BLaER1 treated with 17β-estradiol and CSF1 and Interleukin-3, amounts not matched to agents 10 nM and 100 nM (cell line): ENCODE measurements at regions not wholly inside any gene's neighbourhood (a gene's known extent, or its start where the extent isn't known, plus 50 kb on each side); places are given as distances from the start of the nearest gene placed in this dataset.
A peak's percentile ranks its signal among the peaks of the same experiment; 100 is the strongest.

Experiments used
- H3K27ac ChIP-seq, 11 experiments: shearing (Covaris generic); formaldehyde crosslinking; 2 replicates each; pipeline ENCODE4 v1.8.1; 2022
- H3K27me3 ChIP-seq, 11 experiments: shearing (Covaris generic); formaldehyde crosslinking; 2 replicates each; pipeline ENCODE4 v1.8.1; 2022
- H3K36me3 ChIP-seq, 11 experiments: shearing (Covaris generic); formaldehyde crosslinking; 2 replicates each; pipeline ENCODE4 v1.8.1; 2022
- H3K4me1 ChIP-seq, 10 experiments: shearing (Covaris generic); formaldehyde crosslinking; 2 replicates each; pipeline ENCODE4 v1.8.1; 2022
- H3K4me2 ChIP-seq, 11 experiments: shearing (Covaris generic); formaldehyde crosslinking; 2 replicates each; pipeline ENCODE4 v1.8.1; 2022
- H3K4me3 ChIP-seq, 10 experiments: shearing (Covaris generic); formaldehyde crosslinking; 2 replicates each; pipeline ENCODE4 v1.8.1; 2022
- H3K9ac ChIP-seq, 11 experiments: shearing (Covaris generic); formaldehyde crosslinking; 2 replicates each; pipeline ENCODE4 v1.8.1; 2022
- H3K9me3 ChIP-seq, 11 experiments: shearing (Covaris generic); formaldehyde crosslinking; replicated peaks in 1 of 11; 2 replicates each; pipeline ENCODE4 v1.8.1; 2022
- H4K20me1 ChIP-seq, 11 experiments: shearing (Covaris generic); formaldehyde crosslinking; 2 replicates each; pipeline ENCODE4 v1.8.1; 2022
- Cebpa-rat ChIP-seq, 11 experiments: shearing (Covaris generic); IDR thresholded peaks; 2 replicates each; pipeline ENCODE4 v1.8.1; 2022

DNA sequence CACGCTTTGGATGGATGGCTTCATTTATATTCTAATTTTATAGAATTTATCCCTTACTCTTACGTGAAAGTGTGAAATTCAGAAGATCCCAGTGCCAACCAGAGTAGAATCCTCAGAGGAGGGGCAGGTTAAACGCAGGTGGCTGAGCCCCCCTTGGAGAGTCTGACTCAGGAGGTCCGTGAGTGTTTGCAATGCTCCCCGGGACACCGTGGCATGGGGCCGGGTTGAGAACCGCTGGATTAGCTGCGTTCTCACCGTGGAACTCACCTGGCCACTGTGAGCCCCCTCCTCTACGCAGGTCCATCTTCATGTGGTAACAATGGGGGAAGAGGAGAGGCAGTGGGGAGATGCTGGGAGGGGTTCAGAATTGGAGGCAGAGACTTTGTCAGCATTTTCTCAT, 638.0 kb upstream of the MKI67 start:
- Histone ChIP-seq H3K36me3 (no peaks in the 10 kb centered on the region), H4K20me1 (no peaks in the 10 kb centered on the region), H3K27ac (no peak overlapping the region), H3K9ac (no peak overlapping the region), H3K9me3 (peaks cover 0 to 2% (median 0%) of the 10 kb centered on the region in 11 experiments; a peak in 1 of 22 replicates), H3K4me3 (no peak overlapping the region), H3K4me1 (peaks cover 0 to 4% (median 0%) of the 10 kb centered on the region in 10 experiments; a peak in 3 of 20 replicates), H3K4me2 (no peak overlapping the region), H3K27me3 (no peaks in the 10 kb centered on the region)
- no peak for TF ChIP-seq Cebpa-rat (IDR thresholded peaks at IDR 0.05)

GRCh38 chr10:128766915-128767314, 640.7 kb upstream of the MKI67 start:
- H3K27ac ChIP-seq, result no peak overlapping the region
- H3K4me2 ChIP-seq, result no peak overlapping the region
- H3K27me3 ChIP-seq, result no peaks in the 10 kb centered on the region
- no peak for TF ChIP-seq Cebpa-rat (IDR thresholded peaks at IDR 0.05)
- no peaks in the 10 kb centered on the region for H3K36me3 ChIP-seq
- H3K9ac ChIP-seq, result no peak overlapping the region
- no peaks in the 10 kb centered on the region for H4K20me1 ChIP-seq
- peaks cover 3 to 21% (median 15%) of the 10 kb centered on the region in 11 experiments for H3K9me3 ChIP-seq
- peaks cover 0 to 4% (median 0%) of the 10 kb centered on the region in 10 experiments; a peak in 3 of 20 replicates for H3K4me1 ChIP-seq
- H3K4me3 ChIP-seq, result no peak overlapping the region

- Histone ChIP-seq H3K4me1 (peaks cover 0 to 8% (median 3%) of the 10 kb centered on the region in 10 experiments; a peak in 14 of 20 replicates), H3K36me3 (no peaks in the 10 kb centered on the region), H3K9me3 (peaks cover 21 to 43% (median 36%) of the 10 kb centered on the region in 11 experiments), H3K27ac (no peak overlapping the region), H3K27me3 (no peaks in the 10 kb centered on the region), H3K4me3 (no peak overlapping the region), H4K20me1 (no peaks in the 10 kb centered on the region), H3K4me2 (no peak overlapping the region), H3K9ac (no peak overlapping the region)
- peak in 4 of 11 experiments; percentile 8 to 68 (median 46); a peak in 6 of 22 replicates for TF ChIP-seq Cebpa-rat (IDR thresholded peaks at IDR 0.05)
These were observed 648.8 kb upstream of the MKI67 start for GRCh38 chr10:128774979-128775378.

DNA sequence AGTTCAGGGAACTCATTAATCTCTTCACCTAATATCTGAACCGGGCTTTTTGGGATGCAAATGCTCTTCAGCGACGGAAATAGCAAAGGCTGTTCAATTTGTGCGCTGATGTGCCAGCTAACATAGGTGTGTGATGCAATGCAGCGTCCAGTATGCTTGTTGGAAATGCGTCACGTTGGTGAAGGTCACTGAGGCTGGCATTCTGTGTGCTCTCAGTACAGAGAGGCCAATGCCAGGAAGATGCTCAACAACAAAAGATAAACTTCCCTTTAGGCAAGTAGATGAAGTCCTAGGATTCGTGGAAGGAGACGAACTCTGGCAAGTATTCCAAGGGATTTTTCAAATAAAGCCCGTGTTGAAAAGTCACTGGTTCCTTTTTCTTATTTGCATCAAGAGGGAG, 649.5 kb upstream of the MKI67 start:
- Histone ChIP-seq H3K9me3 (peaks cover 21 to 37% (median 33%) of the 10 kb centered on the region in 11 experiments), H3K4me3 (no peak overlapping the region), H3K36me3 (no peaks in the 10 kb centered on the region), H4K20me1 (no peaks in the 10 kb centered on the region), H3K9ac (no peak overlapping the region), H3K27me3 (no peaks in the 10 kb centered on the region), H3K4me2 (no peak overlapping the region), H3K27ac (no peak overlapping the region), H3K4me1 (peaks cover 0 to 15% (median 11%) of the 10 kb centered on the region in 10 experiments; a peak in 17 of 20 replicates)
- TF ChIP-seq Cebpa-rat (IDR thresholded peaks at IDR 0.05), result no peak

GRCh38 chr10:128776673-128777252, 650.5 kb upstream of the MKI67 start:
- H4K20me1 ChIP-seq, result no peaks in the 10 kb centered on the region
- no peaks in the 10 kb centered on the region for H3K27me3 ChIP-seq
- H3K27ac ChIP-seq, result no peak overlapping the region
- H3K4me2 ChIP-seq, result no peak overlapping the region
- no peak for TF ChIP-seq Cebpa-rat (IDR thresholded peaks at IDR 0.05)
- H3K4me3 ChIP-seq, result no peak overlapping the region
- H3K4me1 ChIP-seq, result peaks cover 0 to 26% (median 21%) of the 10 kb centered on the region in 10 experiments; a peak in 17 of 20 replicates
- peaks cover 18 to 30% (median 25%) of the 10 kb centered on the region in 11 experiments for H3K9me3 ChIP-seq
- no peak overlapping the region for H3K9ac ChIP-seq
- H3K36me3 ChIP-seq, result no peaks in the 10 kb centered on the region

GRCh38 chr10:128777342-128777741, 651.1 kb upstream of the MKI67 start:
- H4K20me1 ChIP-seq, result no peaks in the 10 kb centered on the region
- H3K27me3 ChIP-seq, result no peaks in the 10 kb centered on the region
- H3K4me2 ChIP-seq, result no peak overlapping the region
- no peak overlapping the region for H3K4me3 ChIP-seq
- no peaks in the 10 kb centered on the region for H3K36me3 ChIP-seq
- H3K4me1 ChIP-seq, result peaks cover 0 to 31% (median 26%) of the 10 kb centered on the region in 10 experiments; a peak in 17 of 20 replicates
- TF ChIP-seq Cebpa-rat (IDR thresholded peaks at IDR 0.05), result no peak
- H3K9ac ChIP-seq, result no peak overlapping the region
- peaks cover 12 to 27% (median 19%) of the 10 kb centered on the region in 11 experiments for H3K9me3 ChIP-seq
- H3K27ac ChIP-seq, result no peak overlapping the region

GRCh38 chr10:128779416-128779815, 653.2 kb upstream of the MKI67 start:
- no peak overlapping the region for H3K4me3 ChIP-seq
- no peaks in the 10 kb centered on the region for H3K27me3 ChIP-seq
- H3K9ac ChIP-seq, result no peak overlapping the region
- no peaks in the 10 kb centered on the region for H4K20me1 ChIP-seq
- peak overlapping the region in 1 of 11 experiments; percentile 82; a peak in 3 of 22 replicates for H3K4me2 ChIP-seq
- H3K36me3 ChIP-seq, result no peaks in the 10 kb centered on the region
- TF ChIP-seq Cebpa-rat (IDR thresholded peaks at IDR 0.05), result no peak
- H3K9me3 ChIP-seq, result peaks cover 0 to 6% (median 0%) of the 10 kb centered on the region in 11 experiments; a peak in 1 of 22 replicates
- H3K27ac ChIP-seq, result no peak overlapping the region
- H3K4me1 ChIP-seq, result peaks cover 0 to 34% (median 27%) of the 10 kb centered on the region in 10 experiments; a peak in 17 of 20 replicates

GRCh38 chr10:128780156-128780761, 654.0 kb upstream of the MKI67 start:
- Histone ChIP-seq H3K36me3 (no peaks in the 10 kb centered on the region), H3K27me3 (no peaks in the 10 kb centered on the region), H3K4me2 (peak overlapping the region in 9 of 11 experiments; percentile 29 to 82 (median 68); a peak in 17 of 22 replicates), H3K9me3 (peaks cover 0 to 6% (median 0%) of the 10 kb centered on the region in 11 experiments; a peak in 1 of 22 replicates), H4K20me1 (no peaks in the 10 kb centered on the region), H3K27ac (peak overlapping the region in 4 of 11 experiments; percentile 17 to 43 (median 41); a peak in 5 of 22 replicates), H3K4me3 (no peak overlapping the region; a peak in 1 of 20 replicates), H3K4me1 (peaks cover 0 to 34% (median 27%) of the 10 kb centered on the region in 10 experiments; a peak in 17 of 20 replicates), H3K9ac (peak overlapping the region in 4 of 11 experiments; percentile 16 to 47 (median 23); a peak in 4 of 22 replicates)
- TF ChIP-seq Cebpa-rat (IDR thresholded peaks at IDR 0.05), result no peak

GRCh38 chr10:128781637-128782036, 655.4 kb upstream of the MKI67 start:
- peaks cover 0 to 40% (median 27%) of the 10 kb centered on the region in 10 experiments; a peak in 17 of 20 replicates for H3K4me1 ChIP-seq
- TF ChIP-seq Cebpa-rat (IDR thresholded peaks at IDR 0.05), result no peak
- no peaks in the 10 kb centered on the region for H3K36me3 ChIP-seq
- H3K4me2 ChIP-seq, result peak overlapping the region in 9 of 11 experiments; percentile 29 to 82 (median 68); a peak in 17 of 22 replicates
- no peaks in the 10 kb centered on the region for H3K27me3 ChIP-seq
- H3K9me3 ChIP-seq, result peaks cover 0 to 6% (median 0%) of the 10 kb centered on the region in 11 experiments; a peak in 1 of 22 replicates
- no peaks in the 10 kb centered on the region for H4K20me1 ChIP-seq
- no peak overlapping the region for H3K4me3 ChIP-seq
- no peak overlapping the region for H3K9ac ChIP-seq
- H3K27ac ChIP-seq, result peak overlapping the region in 1 of 11 experiments; percentile 55; a peak in 2 of 22 replicates
